AG04450 (cell line): ENCODE measurements at regions not wholly inside any gene's neighbourhood (a gene's known extent, or its start where the extent isn't known, plus 50 kb on each side); places are given as distances from the start of the nearest gene placed in this dataset.
"Not testable (repeated sequence)": the region's sequence is repeated elsewhere in the genome, so short reads cannot be mapped to it uniquely, and the experiment has no call there.

Experiments used
- CTCF ChIA-PET: fragments of 300-600, 350-600 bp; formaldehyde crosslinking; extraction: SDS; loops from one replicate; lab custom pipeline; 2022; ENCODE audit warnings: antibody characterized with exemption, inconsistent platforms; lab: Charles Lee
- POLR2A ChIA-PET: fragments of 350-600 bp; formaldehyde crosslinking; extraction: SDS; loops from one replicate; lab custom pipeline; 2021; ENCODE audit warnings: antibody characterized with exemption, inconsistent platforms; lab: Yijun Ruan, JAX
- DNase-seq: peaks from one replicate; pipeline ENCODE4 v3.0.0-alpha.2; 2011; ENCODE audit warnings: low read depth, low spot score
- H3K27ac ChIP-seq: one replicate; pipeline ENCODE4 v1.5.1; 2012; ENCODE audit warnings: low read depth, low read length, control low read depth
- H3K27me3 ChIP-seq: one replicate; pipeline ENCODE4 v1.6.0; 2012; ENCODE audit warnings: low read length; ENCODE audit not compliant: control insufficient read depth, insufficient read depth
- H3K4me3 ChIP-seq: 2 replicates; pipeline ENCODE4 v1.5.1; 2011; ENCODE audit warnings: mild to moderate bottlenecking, low read depth, low read length, control low read depth
- H3K9me3 ChIP-seq: 2 replicates; pipeline ENCODE4 v1.5.1; 2012; ENCODE audit warnings: low read length; ENCODE audit not compliant: control insufficient read depth, insufficient read depth
- CTCF ChIP-seq: IDR thresholded peaks from 2 replicates; pipeline ENCODE4 v1.5.1; 2011; ENCODE audit warnings: low read depth, low read length, control low read depth, inconsistent platforms

GRCh38 chr11:101792814-101793213, 122.0 kb upstream of the CEP126 start:
- ChIA-PET CTCF (interaction anchor here (0.6 to 0.7 kb wide), 2 partner anchors 43 to 76 kb away, joined by 3 read pairs; no protein-coding TSS in a partner anchor), POLR2A (no interaction called here)
- Histone ChIP-seq H3K27me3 (no peaks in the 10 kb centered on the region), H3K9me3 (no peaks in the 10 kb centered on the region), H3K27ac (no peak overlapping the region), H3K4me3 (no peak overlapping the region)
- DNase-seq: no peak
- TF ChIP-seq CTCF: no peak

GRCh38 chr11:101786916-101787315, 127.9 kb upstream of the CEP126 start:
- no peak for TF ChIP-seq CTCF
- Histone ChIP-seq H3K27me3 (no peaks in the 10 kb centered on the region), H3K27ac (no peak overlapping the region), H3K4me3 (no peak overlapping the region), H3K9me3 (no peaks in the 10 kb centered on the region)
- CTCF ChIA-PET: no interaction called here
- DNase-seq: no peak
- POLR2A ChIA-PET: no interaction called here

GRCh38 chr11:101786421-101786820, 128.4 kb upstream of the CEP126 start:
- POLR2A ChIA-PET: no interaction called here

GRCh38 chr11:101779167-101779566, 135.6 kb upstream of the CEP126 start:
- H3K27me3 ChIP-seq, H3K27ac ChIP-seq, H3K9me3 ChIP-seq, H3K4me3 ChIP-seq, CTCF ChIA-PET, DNase-seq: not testable (repeated sequence)
- POLR2A ChIA-PET: interaction anchor here (0.6 kb wide), 1 partner anchor 34 kb away, joined by 3 read pairs; no protein-coding TSS in a partner anchor

More at GRCh38 chr11:101786421-101786820, 128.4 kb upstream of the CEP126 start:
- H3K9me3 ChIP-seq: no peaks in the 10 kb centered on the region
- no peak overlapping the region for H3K4me3 ChIP-seq
- CTCF ChIA-PET: interaction anchor here (1.1 kb wide), 1 partner anchor 11 kb away, joined by 4 read pairs; no protein-coding TSS in a partner anchor
- no peak overlapping the region for H3K27ac ChIP-seq
- no peaks in the 10 kb centered on the region for H3K27me3 ChIP-seq
- no peak for TF ChIP-seq CTCF
- DNase-seq: no peak

GRCh38 chr11:101777476-101777875, 137.3 kb upstream of the CEP126 start:
- ChIA-PET CTCF (interaction anchor here (1.1 kb wide), 1 partner anchor 18 kb away, joined by 3 read pairs; no protein-coding TSS in a partner anchor), POLR2A (no interaction called here)
- Histone ChIP-seq H3K27me3 (no peaks in the 10 kb centered on the region), H3K27ac (no peak overlapping the region), H3K9me3 (peaks cover 7% of the 10 kb centered on the region; the same call in 1 of the 2 replicates), H3K4me3 (no peak overlapping the region)
- TF ChIP-seq CTCF: no peak
- DNase-seq: no peak
